Transverse colon (tissue), 3 donors: ENCODE measurements at regions not wholly inside any gene's neighbourhood (a gene's known extent, or its start where the extent isn't known, plus 50 kb on each side); places are given as distances from the start of the nearest gene placed in this dataset.

Experiments used
- CTCF ChIP-seq, 5 experiments: fragments of 200-600 bp in 3 of 5; fragments of 450-650 bp in 2 of 5; sonication (generic) in 3 of 5; IDR thresholded peaks; 1 replicate in 2 of 5; 2 replicates in 3 of 5; pipeline ENCODE4 v1.5.1; 2016 to 2017; ENCODE audit warnings: antibody characterized with exemption in 5 of 5, inconsistent platforms in 3 of 5, mild to moderate bottlenecking in 2 of 5, moderate library complexity in 1 of 5
- EP300 ChIP-seq: sonication (generic); formaldehyde crosslinking; IDR thresholded peaks from one replicate; pipeline ENCODE4 v1.6.1; 2017; ENCODE audit warnings: antibody characterized with exemption, low read depth

- no peak for TF ChIP-seq CTCF (IDR thresholded peaks at IDR 0.05)
- no peak for TF ChIP-seq EP300
Measured at GRCh38 chr22:49367041-49367697, 460.5 kb downstream of the BRD1 start.
